Suprapubic skin (tissue), 4 donors: ENCODE measurements at regions not wholly inside any gene's neighbourhood (a gene's known extent, or its start where the extent isn't known, plus 50 kb on each side); places are given as distances from the start of the nearest gene placed in this dataset.

Source experiments
- DNase-seq, 2 donors: peaks; one replicate each; pipeline ENCODE4 v3.0.0-alpha.2; 2019; ENCODE audit warnings: low spot score in 2 of 2
- H3K27ac ChIP-seq: fragments of 200-600 bp; sonication (generic); one replicate; pipeline ENCODE4 v1.5.1; 2019
- H3K27me3 ChIP-seq: fragments of 200-600 bp; sonication (generic); one replicate; pipeline ENCODE4 v1.5.1; 2019
- H3K36me3 ChIP-seq: fragments of 200-600 bp; sonication (generic); one replicate; pipeline ENCODE4 v1.5.1; 2019
- H3K4me1 ChIP-seq: fragments of 200-600 bp; sonication (generic); one replicate; pipeline ENCODE4 v1.5.1; 2019
- H3K4me3 ChIP-seq: fragments of 200-600 bp; sonication (generic); one replicate; pipeline ENCODE4 v1.5.1; 2019; ENCODE audit warnings: mild to moderate bottlenecking
- H3K9me3 ChIP-seq: fragments of 200-600 bp; sonication (generic); one replicate; pipeline ENCODE4 v1.5.1; 2019
- CTCF ChIP-seq, 2 donors: fragments of 200-600 bp in 1 of 2; fragments of 450-650 bp in 1 of 2; sonication (generic) in 1 of 2; IDR thresholded peaks; one replicate each; pipeline ENCODE4 v1.5.1; 2016 to 2019; ENCODE audit warnings: antibody characterized with exemption in 2 of 2, mild to moderate bottlenecking in 1 of 2, moderate library complexity in 1 of 2
- EP300 ChIP-seq: sonication (generic); formaldehyde crosslinking; IDR thresholded peaks from one replicate; pipeline ENCODE4 v1.6.1; 2017; ENCODE audit warnings: antibody characterized with exemption
- POLR2A ChIP-seq, 2 donors: fragments of 450-650 bp; IDR thresholded peaks; one replicate each; pipeline ENCODE4 v1.6.1; 2017; ENCODE audit warnings: antibody characterized with exemption in 2 of 2, mild to moderate bottlenecking in 2 of 2, moderate library complexity in 2 of 2
- POLR2AphosphoS5 ChIP-seq, 3 donors: sonication (generic); formaldehyde crosslinking; IDR thresholded peaks; one replicate each; pipeline ENCODE4 v1.6.1; 2017; ENCODE audit warnings: antibody characterized with exemption in 3 of 3
- WGBS: methylation state at CpG from one replicate; pipeline ENCODE4 v1.1.5; 2018; 5-methylcytosine and 5-hydroxymethylcytosine counted together

- H3K27me3 ChIP-seq: no peaks in the 10 kb centered on the region
- 85% methylated on average over 1 of the region's 1 CpG for WGBS
- no peaks in the 10 kb centered on the region for H3K9me3 ChIP-seq
- no peak overlapping the region for H3K4me3 ChIP-seq
- no peaks in the 10 kb centered on the region for H3K4me1 ChIP-seq
- TF ChIP-seq EP300: no peak
- no peak for TF ChIP-seq CTCF (IDR thresholded peaks at IDR 0.05)
- TF ChIP-seq POLR2A (IDR thresholded peaks at IDR 0.05): no peak
- TF ChIP-seq POLR2AphosphoS5 (IDR thresholded peaks at IDR 0.05): no peak
- H3K36me3 ChIP-seq: no peaks in the 10 kb centered on the region
- no peak overlapping the region for H3K27ac ChIP-seq
- no peak for DNase-seq
Measured at GRCh38 chr4:123186731-123187130, 209.9 kb upstream of the SPRY1 start.

- Histone ChIP-seq H3K9me3 (no peaks in the 10 kb centered on the region), H3K36me3 (no peaks in the 10 kb centered on the region), H3K4me1 (no peaks in the 10 kb centered on the region), H3K27ac (no peak overlapping the region), H3K4me3 (no peak overlapping the region), H3K27me3 (no peaks in the 10 kb centered on the region)
- WGBS: 91% methylated on average over 5 of the region's 5 CpGs
- no peak for DNase-seq
- TF ChIP-seq CTCF (IDR thresholded peaks at IDR 0.05) (no peak), EP300 (no peak), POLR2A (IDR thresholded peaks at IDR 0.05) (no peak), POLR2AphosphoS5 (IDR thresholded peaks at IDR 0.05) (no peak)
Measured at GRCh38 chr4:123190176-123190575, 206.4 kb upstream of the SPRY1 start.

GRCh38 chr4:123191728-123192127 lies 204.9 kb upstream of the SPRY1 start:
- TF ChIP-seq CTCF (IDR thresholded peaks at IDR 0.05) (no peak), POLR2AphosphoS5 (IDR thresholded peaks at IDR 0.05) (no peak), EP300 (no peak), POLR2A (IDR thresholded peaks at IDR 0.05) (no peak)
- WGBS: 48% methylated on average over 2 of the region's 2 CpGs

GRCh38 chr4:123193802-123194367 lies 202.7 kb upstream of the SPRY1 start:
- Histone ChIP-seq H3K27me3 (no peaks in the 10 kb centered on the region), H3K36me3 (no peaks in the 10 kb centered on the region), H3K4me1 (no peaks in the 10 kb centered on the region), H3K27ac (no peak overlapping the region), H3K9me3 (no peaks in the 10 kb centered on the region), H3K4me3 (no peak overlapping the region)
- TF ChIP-seq POLR2AphosphoS5 (IDR thresholded peaks at IDR 0.05) (no peak), EP300 (no peak), POLR2A (IDR thresholded peaks at IDR 0.05) (no peak), CTCF (IDR thresholded peaks at IDR 0.05) (no peak)
- WGBS: 75% methylated on average over 3 of the region's 3 CpGs
- DNase-seq: no peak

More at GRCh38 chr4:123191728-123192127, 204.9 kb upstream of the SPRY1 start:
- H3K36me3 ChIP-seq: no peaks in the 10 kb centered on the region
- no peak for DNase-seq
- no peaks in the 10 kb centered on the region for H3K9me3 ChIP-seq
- no peaks in the 10 kb centered on the region for H3K4me1 ChIP-seq
- no peaks in the 10 kb centered on the region for H3K27me3 ChIP-seq
- H3K27ac ChIP-seq: no peak overlapping the region
- no peak overlapping the region for H3K4me3 ChIP-seq

- H3K4me1 ChIP-seq: peaks cover 6% of the 10 kb centered on the region
- TF ChIP-seq EP300 (no peak), CTCF (IDR thresholded peaks at IDR 0.05) (no peak), POLR2AphosphoS5 (IDR thresholded peaks at IDR 0.05) (no peak), POLR2A (IDR thresholded peaks at IDR 0.05) (no peak)
- no peak for DNase-seq
- H3K9me3 ChIP-seq: no peaks in the 10 kb centered on the region
- H3K27ac ChIP-seq: no peak overlapping the region
- no peaks in the 10 kb centered on the region for H3K27me3 ChIP-seq
- 91% methylated on average over 2 of the region's 2 CpGs for WGBS
- H3K36me3 ChIP-seq: no peaks in the 10 kb centered on the region
- H3K4me3 ChIP-seq: no peak overlapping the region
Measured at GRCh38 chr4:123198706-123199105, 197.9 kb upstream of the SPRY1 start.
